K562 (cell line): ENCODE measurements at regions not wholly inside any gene's neighbourhood (a gene's known extent, or its start where the extent isn't known, plus 50 kb on each side); places are given as distances from the start of the nearest gene placed in this dataset.

Experiments
- ATAC-seq: fragments of 200-7000 bp; cut with Tn5 transposase; 3 replicates; pipeline ENCODE4 v1.9.1; 2020; ENCODE audit warnings: moderate library complexity
- BruUV-seq: library from RNA; stranded (reverse); fragments of 400-500 nt; replicated peaks from 2 replicates; lab custom pipeline; 2021; lab: Mats Ljungman, UMichigan
- CTCF ChIA-PET: fragments of 300-600 bp; formaldehyde crosslinking; extraction: SDS; loops from one replicate; lab custom pipeline; 2021; ENCODE audit warnings: low intra/inter-chr PET ratio; lab: Yijun Ruan, JAX
- POLR2A ChIA-PET: fragments of 300-600, 350-650 bp; sonication (Branson Sonifier 250); formaldehyde crosslinking; extraction: SDS; loops from one replicate; lab custom pipeline; 2021; ENCODE audit warnings: antibody characterized with exemption, inconsistent platforms; lab: Yijun Ruan, JAX
- DNase-seq, 4 experiments: peaks; one replicate each; pipeline versions ENCODE4 v3.0.0 to v3.0.0-alpha.2; 2011 to 2018; ENCODE audit warnings: low spot score in 3 of 4, mixed read lengths in 3 of 4; ENCODE audit errors: extremely low read depth in 1 of 4
- FAIRE-seq: peaks from 2 replicates; lab custom pipeline; 2011; peaks lifted over from hg19 to GRCh38; lab: Jason Lieb, UNC
- H2AFZ ChIP-seq: 2 replicates; pipeline ENCODE4 v1.6.0; 2011; ENCODE audit warnings: low read depth, low read length, control low read depth, inconsistent platforms
- H3K27ac ChIP-seq: fragments of 200-600 bp; 3 replicates; pipeline ENCODE4 v1.8.0; 2011; ENCODE audit warnings: low read depth, mild to moderate bottlenecking, control low read depth, inconsistent platforms, low read length, moderate library complexity, mixed read lengths; ENCODE audit errors: extremely low read depth
- H3K27me3 ChIP-seq, 2 experiments: fragments of 300-600 bp in 1 of 2; 2 replicates in 1 of 2; 3 replicates in 1 of 2; pipeline versions ENCODE4 v1.6.0 to v1.8.0; 2011; ENCODE audit warnings: inconsistent platforms in 2 of 2, low read length in 2 of 2, mild to moderate bottlenecking in 1 of 2, mixed read lengths in 1 of 2, moderate library complexity in 1 of 2; ENCODE audit not compliant: control insufficient read depth in 2 of 2, insufficient read depth in 2 of 2
- H3K36me3 ChIP-seq: fragments of 300-600 bp; 3 replicates; pipeline ENCODE4 v1.8.0; 2011; ENCODE audit warnings: mild to moderate bottlenecking, low read length, inconsistent platforms; ENCODE audit not compliant: control insufficient read depth, insufficient read depth
- H3K4me1 ChIP-seq, 2 experiments: fragments of 200-600 bp in 1 of 2; replicated peaks in 1 of 2; 2 replicates in 1 of 2; 3 replicates in 1 of 2; pipeline versions ENCODE4 v1.5.1 to v1.8.0; 2011; ENCODE audit warnings: inconsistent platforms in 2 of 2, low read length in 2 of 2, mild to moderate bottlenecking in 1 of 2, mixed read lengths in 1 of 2, moderate library complexity in 1 of 2; ENCODE audit not compliant: control insufficient read depth in 2 of 2, insufficient read depth in 2 of 2
- H3K4me2 ChIP-seq: 2 replicates; pipeline ENCODE4 v1.6.1; 2011; ENCODE audit warnings: low read length, control low read depth, inconsistent platforms, mixed read lengths; ENCODE audit not compliant: insufficient read depth
- H3K4me3 ChIP-seq: fragments of 200-600 bp; sonication (generic), shearing (Covaris generic); 2 replicates; pipeline ENCODE4 v1.5.1; 2016; ENCODE audit warnings: control low read depth, inconsistent platforms
- H3K79me2 ChIP-seq: fragments of 200-600 bp; 3 replicates; pipeline ENCODE4 v1.8.0; 2011; ENCODE audit warnings: low read length, inconsistent platforms; ENCODE audit not compliant: control insufficient read depth, insufficient read depth
- H3K9ac ChIP-seq, 2 experiments: 2 replicates each; pipeline versions ENCODE4 v1.6.0 to v1.6.1; 2011; ENCODE audit warnings: low read depth in 2 of 2, low read length in 2 of 2, control low read depth in 1 of 2, inconsistent platforms in 1 of 2, mild to moderate bottlenecking in 1 of 2, mixed read lengths in 1 of 2; ENCODE audit not compliant: insufficient read depth in 1 of 2
- H3K9me1 ChIP-seq: one replicate; pipeline ENCODE4 v1.6.0; 2011; ENCODE audit warnings: inconsistent platforms, mild to moderate bottlenecking, low read length, moderate library complexity; ENCODE audit not compliant: control insufficient read depth, insufficient read depth
- H3K9me3 ChIP-seq: replicated peaks from 2 replicates; pipeline ENCODE4 v1.5.1; 2011; ENCODE audit warnings: low read depth, low read length, inconsistent platforms; ENCODE audit not compliant: control insufficient read depth, insufficient read depth
- H4K20me1 ChIP-seq: replicated peaks from 2 replicates; pipeline ENCODE4 v1.6.1; 2011; ENCODE audit warnings: low read length, inconsistent platforms, mixed read lengths; ENCODE audit not compliant: control insufficient read depth, insufficient read depth
- ARID1B ChIP-seq: fragments of 450-650 bp; IDR thresholded peaks from 2 replicates; pipeline ENCODE4 v1.6.1; 2016; ENCODE audit warnings: antibody characterized with exemption, mild to moderate bottlenecking, inconsistent platforms
- BRCA1 ChIP-seq, 2 experiments: fragments of 450-650 bp in 1 of 2; sonication (generic) in 1 of 2; formaldehyde crosslinking in 1 of 2; IDR thresholded peaks; 2 replicates each; pipeline versions ENCODE4 v1.5.0 to v1.6.1; 2017 to 2020; ENCODE audit warnings: mild to moderate bottlenecking in 1 of 2, missing genetic modification reagents in 1 of 2
- BRF1 ChIP-seq: IDR thresholded peaks from 3 replicates; pipeline ENCODE4 v1.6.1; 2011; ENCODE audit warnings: borderline replicate concordance, mild to moderate bottlenecking; ENCODE audit not compliant: insufficient read length; ENCODE audit errors: extremely low read depth
- CREB1 ChIP-seq, 2 experiments: sonication (generic) in 1 of 2; formaldehyde crosslinking in 1 of 2; IDR thresholded peaks; 2 replicates each; pipeline versions ENCODE4 v1.6.1 to v1.8.0; 2012 to 2022; ENCODE audit warnings: inconsistent platforms in 1 of 2, mild to moderate bottlenecking in 1 of 2, missing genetic modification reagents in 1 of 2, moderate library complexity in 1 of 2
- ELF1 ChIP-seq: fragments of 200-800 bp; sonication (Bioruptor generic); IDR thresholded peaks from 2 replicates; pipeline ENCODE4 v1.6.1; 2016; ENCODE audit warnings: missing genetic modification characterization, missing compliant biosample characterization
- JUNB ChIP-seq: fragments of 450-650 bp; formaldehyde crosslinking; conservative IDR thresholded peaks from 2 replicates; pipeline ENCODE4 v1.4.0; 2020; ENCODE audit warnings: mild to moderate bottlenecking
- MBD2 ChIP-seq: sonication (generic); IDR thresholded peaks from 2 replicates; pipeline ENCODE4 v1.6.1; 2016; ENCODE audit warnings: low read depth, borderline replicate concordance
- RBM17 ChIP-seq: fragments of 200-400 bp; formaldehyde crosslinking; IDR thresholded peaks from 2 replicates; pipeline ENCODE4 v1.6.1; 2017; ENCODE audit warnings: low read depth, mild to moderate bottlenecking, low read length, borderline replicate concordance
- SP2 ChIP-seq: IDR thresholded peaks from 2 replicates; pipeline ENCODE4 v1.6.1; 2011; ENCODE audit warnings: mild to moderate bottlenecking, low read depth, low read length, moderate library complexity; ENCODE audit not compliant: poor library complexity, severe bottlenecking; ENCODE audit errors: extremely low read depth
- ZFPM2 ChIP-seq: fragments of 250-450 bp; sonication (Bioruptor Pico); IDR thresholded peaks from 2 replicates; pipeline ENCODE4 v1.5.1; 2022; ENCODE audit warnings: mild to moderate bottlenecking
- ZNF316 ChIP-seq: fragments of 450-650 bp; IDR thresholded peaks from 2 replicates; pipeline ENCODE4 v1.6.1; 2016
- ZNF408 ChIP-seq: fragments of 250-450 bp; sonication (Bioruptor Pico); IDR thresholded peaks from 2 replicates; pipeline ENCODE4 v1.4.0; 2020; ENCODE audit warnings: low read depth, mild to moderate bottlenecking, moderate library complexity
- WGBS: fragments of 100-300 bp; shearing (Covaris generic); methylation state at CpG from one replicate; pipeline ENCODE4 v1.1.6; 2016; ENCODE audit warnings: low coverage, mixed read lengths; ENCODE audit not compliant: insufficient coverage; ENCODE audit errors: missing lambda C conversion rate; 5-methylcytosine and 5-hydroxymethylcytosine counted together
- in situ Hi-C: fragments of 300-500 bp; cut with MboI; formaldehyde crosslinking; loops from 4 replicates; pipeline ENCODE4 v1.15.0; 2018; ENCODE audit warnings: inconsistent platforms, mixed read lengths
- intact Hi-C: fragments of 100-400 bp; cut with micrococcal nuclease; formaldehyde crosslinking; loops from 2 replicates; pipeline ENCODE4 v1.14.2; 2022
- TF ChIP-seq, protein P1 (sequence below): fragments of 250-450 bp; sonication (Bioruptor Pico); IDR thresholded peaks from 2 replicates; pipeline ENCODE4 v1.5.1; 2021; ENCODE audit warnings: mild to moderate bottlenecking
- TF ChIP-seq, protein P2 (sequence below), 2 experiments: IDR thresholded peaks in 1 of 2; conservative IDR thresholded peaks in 1 of 2; 2 replicates each; pipeline ENCODE4 v1.6.1; 2016; ENCODE audit warnings: low read depth in 2 of 2, mild to moderate bottlenecking in 1 of 2, missing compliant biosample characterization in 1 of 2, missing genetic modification characterization in 1 of 2, moderate library complexity in 1 of 2
- TF ChIP-seq, protein P3 (sequence below): fragments of 450-650 bp; IDR thresholded peaks from 2 replicates; pipeline ENCODE4 v1.6.1; 2017; ENCODE audit warnings: antibody characterized with exemption

DNA sequence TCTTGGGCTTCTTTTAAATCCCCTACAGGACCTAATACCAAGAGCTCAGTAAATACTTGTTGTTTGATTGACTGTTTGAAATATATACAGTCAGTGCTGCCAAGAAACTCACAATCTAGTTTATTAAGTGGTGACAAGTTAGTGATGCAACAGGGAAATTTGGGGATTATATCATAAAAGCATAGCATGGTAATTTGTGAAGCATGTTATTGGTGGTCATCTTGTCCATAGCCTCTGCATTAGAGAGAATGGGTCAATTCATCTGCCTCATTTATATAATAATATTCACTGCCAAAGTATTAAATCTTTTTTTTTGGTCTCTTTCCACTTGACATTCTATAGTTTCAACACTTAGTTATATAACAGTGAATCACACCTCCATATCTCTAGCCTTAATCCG is 138.2 kb upstream of the SPAG17 start (continued):
- TF ChIP-seq, protein P1, sequence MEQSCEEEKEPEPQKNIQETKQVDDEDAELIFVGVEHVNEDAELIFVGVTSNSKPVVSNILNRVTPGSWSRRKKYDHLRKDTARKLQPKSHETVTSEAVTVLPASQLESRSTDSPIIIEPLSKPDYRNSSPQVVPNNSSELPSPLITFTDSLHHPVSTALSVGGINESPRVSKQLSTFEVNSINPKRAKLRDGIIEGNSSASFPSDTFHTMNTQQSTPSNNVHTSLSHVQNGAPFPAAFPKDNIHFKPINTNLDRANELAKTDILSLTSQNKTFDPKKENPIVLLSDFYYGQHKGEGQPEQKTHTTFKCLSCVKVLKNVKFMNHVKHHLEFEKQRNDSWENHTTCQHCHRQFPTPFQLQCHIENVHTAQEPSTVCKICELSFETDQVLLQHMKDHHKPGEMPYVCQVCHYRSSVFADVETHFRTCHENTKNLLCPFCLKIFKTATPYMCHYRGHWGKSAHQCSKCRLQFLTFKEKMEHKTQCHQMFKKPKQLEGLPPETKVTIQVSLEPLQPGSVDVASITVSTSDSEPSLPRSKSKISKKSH: no peak
- TF ChIP-seq JUNB (CRISPR knock-in tag) (no peak), ZFPM2 (no peak), ELF1 (tag) (no peak)
- TF ChIP-seq, protein P2, sequence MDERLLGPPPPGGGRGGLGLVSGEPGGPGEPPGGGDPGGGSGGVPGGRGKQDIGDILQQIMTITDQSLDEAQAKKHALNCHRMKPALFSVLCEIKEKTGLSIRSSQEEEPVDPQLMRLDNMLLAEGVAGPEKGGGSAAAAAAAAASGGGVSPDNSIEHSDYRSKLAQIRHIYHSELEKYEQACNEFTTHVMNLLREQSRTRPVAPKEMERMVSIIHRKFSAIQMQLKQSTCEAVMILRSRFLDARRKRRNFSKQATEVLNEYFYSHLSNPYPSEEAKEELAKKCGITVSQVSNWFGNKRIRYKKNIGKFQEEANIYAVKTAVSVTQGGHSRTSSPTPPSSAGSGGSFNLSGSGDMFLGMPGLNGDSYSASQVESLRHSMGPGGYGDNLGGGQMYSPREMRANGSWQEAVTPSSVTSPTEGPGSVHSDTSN (CRISPR knock-in tag; IDR thresholded peaks at IDR 0.05; ENCODE audit: low read depth): no peak
- TF ChIP-seq, protein P2 (tag; conservative IDR thresholded peaks at IDR 0.05; ENCODE audit: low read depth): peak; percentile 55

DNA sequence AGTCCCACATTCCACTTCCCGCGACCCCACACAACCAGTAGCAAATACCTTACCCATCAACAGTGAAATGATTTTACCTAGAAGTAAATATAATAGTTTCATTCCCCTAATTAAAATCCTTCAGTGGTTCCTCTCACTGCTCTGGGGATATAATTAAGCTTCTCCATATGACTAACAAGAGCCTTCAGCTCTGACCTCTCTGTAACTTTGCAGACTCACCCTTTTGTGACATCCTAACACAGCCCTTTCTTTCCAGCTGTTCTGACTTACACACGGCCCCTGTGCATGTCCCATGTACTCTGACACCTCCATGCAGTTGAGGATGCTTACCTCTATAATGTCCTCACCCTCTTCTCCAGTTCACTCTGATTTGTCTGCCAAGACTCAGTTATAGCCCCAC is 137.3 kb upstream of the SPAG17 start:
- H3K27me3 ChIP-seq: no peaks in the 10 kb centered on the region
- DNase-seq (no peak), ATAC-seq (no peak), FAIRE-seq (no peak)
- no peak overlapping the region for H3K4me2 ChIP-seq
- BruUV-seq: no TSS peak
- H3K9me3 ChIP-seq: no peaks in the 10 kb centered on the region
- H3K9me1 ChIP-seq: no peaks in the 10 kb centered on the region
- H3K4me1 ChIP-seq: no peaks in the 10 kb centered on the region
- H2AFZ ChIP-seq: no peak overlapping the region
- ChIA-PET CTCF (no interaction called here), POLR2A (no interaction called here)
- H3K36me3 ChIP-seq: no peaks in the 10 kb centered on the region
- no peak overlapping the region for H3K27ac ChIP-seq
- no peaks in the 10 kb centered on the region for H3K79me2 ChIP-seq
- 2% methylated on average over 3 of the region's 3 CpGs for WGBS
- H4K20me1 ChIP-seq: no peaks in the 10 kb centered on the region
- intact Hi-C loops: no loop called here
- H3K4me3 ChIP-seq: no peak overlapping the region
- in situ Hi-C loops: no loop called here
- no peak overlapping the region for H3K9ac ChIP-seq
- TF ChIP-seq BRCA1 (IDR thresholded peaks at IDR 0.05) (no peak), BRCA1 (CRISPR knock-in tag; IDR thresholded peaks at IDR 0.05) (no peak), SP2 (no peak), JUNB (CRISPR knock-in tag) (no peak), MBD2 (no peak), ARID1B (no peak), ZNF316 (no peak), ZNF408 (CRISPR knock-in tag) (no peak), CREB1 (IDR thresholded peaks at IDR 0.05) (no peak), CREB1 (CRISPR knock-in tag; IDR thresholded peaks at IDR 0.05) (no peak), RBM17 (no peak), BRF1 (no peak)
- TF ChIP-seq, protein P3, sequence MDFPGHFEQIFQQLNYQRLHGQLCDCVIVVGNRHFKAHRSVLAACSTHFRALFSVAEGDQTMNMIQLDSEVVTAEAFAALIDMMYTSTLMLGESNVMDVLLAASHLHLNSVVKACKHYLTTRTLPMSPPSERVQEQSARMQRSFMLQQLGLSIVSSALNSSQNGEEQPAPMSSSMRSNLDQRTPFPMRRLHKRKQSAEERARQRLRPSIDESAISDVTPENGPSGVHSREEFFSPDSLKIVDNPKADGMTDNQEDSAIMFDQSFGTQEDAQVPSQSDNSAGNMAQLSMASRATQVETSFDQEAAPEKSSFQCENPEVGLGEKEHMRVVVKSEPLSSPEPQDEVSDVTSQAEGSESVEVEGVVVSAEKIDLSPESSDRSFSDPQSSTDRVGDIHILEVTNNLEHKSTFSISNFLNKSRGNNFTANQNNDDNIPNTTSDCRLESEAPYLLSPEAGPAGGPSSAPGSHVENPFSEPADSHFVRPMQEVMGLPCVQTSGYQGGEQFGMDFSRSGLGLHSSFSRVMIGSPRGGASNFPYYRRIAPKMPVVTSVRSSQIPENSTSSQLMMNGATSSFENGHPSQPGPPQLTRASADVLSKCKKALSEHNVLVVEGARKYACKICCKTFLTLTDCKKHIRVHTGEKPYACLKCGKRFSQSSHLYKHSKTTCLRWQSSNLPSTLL: no peak
